ENCODE measurements at regions not wholly inside any gene's neighbourhood (a gene's known extent, or its start where the extent isn't known, plus 50 kb on each side); places are given as distances from the start of the nearest gene placed in this dataset.
"Not testable (repeated sequence)": the region's sequence is repeated elsewhere in the genome, so short reads cannot be mapped to it uniquely, and the experiment has no call there.

- DNase-seq (ENCODE audit: low read depth, low spot score), result no peak
Measured at GRCh38 chrX:112931478-112931877, 90.8 kb upstream of the AMOT start.

GRCh38 chrX:112923381-112923780 lies 82.8 kb upstream of the AMOT start:
- DNase-seq (ENCODE audit: low read depth, low spot score), result not testable (repeated sequence)

- DNase-seq (ENCODE audit: low read depth, low spot score), result no peak
Measured at GRCh38 chrX:112913807-112914206, 73.2 kb upstream of the AMOT start.

- no peak for DNase-seq (ENCODE audit: low read depth, low spot score)
Measured at GRCh38 chrX:112910418-112910817, 69.8 kb upstream of the AMOT start.

GRCh38 chrX:112901869-112902725 lies 61.5 kb upstream of the AMOT start:
- DNase-seq (ENCODE audit: low read depth, low spot score), result no peak

GRCh38 chrX:112896051-112896450 lies 55.4 kb upstream of the AMOT start:
- no peak for DNase-seq (ENCODE audit: low read depth, low spot score)

All from ELF-1 (cell line).